ENCODE measurements at regions not wholly inside any gene's neighbourhood (a gene's known extent, or its start where the extent isn't known, plus 50 kb on each side); places are given as distances from the start of the nearest gene placed in this dataset.

DNA sequence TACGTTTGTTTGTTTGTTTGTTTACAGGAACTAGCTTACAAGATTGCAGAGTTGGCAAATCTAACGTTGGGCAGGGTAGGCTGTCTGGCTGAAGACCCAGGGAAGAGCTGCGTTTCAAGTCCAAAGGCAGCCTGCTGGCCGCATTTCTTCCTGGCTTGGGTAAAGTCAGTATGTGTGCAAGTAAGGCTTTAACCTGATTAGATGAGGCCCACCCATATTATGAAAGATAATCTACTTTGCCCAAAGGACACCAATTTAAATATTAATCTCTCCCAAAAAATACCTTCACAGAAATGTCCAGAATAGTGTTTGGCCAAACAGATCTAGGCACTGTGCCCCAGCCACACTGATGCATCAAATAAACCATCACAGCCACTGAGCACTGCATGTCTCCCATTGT, 228.9 kb upstream of the HABP2 start:
- Mint-ChIP-seq H3K9me3 (ENCODE audit: low read depth) (no peaks in the 10 kb centered on the region), H3K27ac (no peak overlapping the region), H3K4me1 (ENCODE audit: low read depth) (peaks cover 18% of the 10 kb centered on the region), H3K36me3 (ENCODE audit: insufficient read depth) (no peaks in the 10 kb centered on the region), H3K4me3 (ENCODE audit: low read depth) (no peak overlapping the region), H3K27me3 (peaks cover 7% of the 10 kb centered on the region)
- DNase-seq (ENCODE audit: low spot score, unreplicated experiment) = no peak
- TF ChIP-seq CTCF (IDR thresholded peaks at IDR 0.05; ENCODE audit: unreplicated experiment) = no peak

GRCh38 chr10:113326160-113327111, 226.4 kb upstream of the HABP2 start:
- H3K36me3 Mint-ChIP-seq (ENCODE audit: insufficient read depth) = no peaks in the 10 kb centered on the region
- peaks cover 7% of the 10 kb centered on the region for H3K27me3 Mint-ChIP-seq
- H3K4me1 Mint-ChIP-seq (ENCODE audit: low read depth) = peaks cover 18% of the 10 kb centered on the region
- no peak for DNase-seq (ENCODE audit: low spot score, unreplicated experiment)
- peak; percentile 39 for TF ChIP-seq CTCF (IDR thresholded peaks at IDR 0.05; ENCODE audit: unreplicated experiment)
- peak overlapping the region; percentile 90 for H3K27ac Mint-ChIP-seq
- no peaks in the 10 kb centered on the region for H3K9me3 Mint-ChIP-seq (ENCODE audit: low read depth)
- no peak overlapping the region for H3K4me3 Mint-ChIP-seq (ENCODE audit: low read depth)

- peaks cover 5% of the 10 kb centered on the region for H3K9me3 Mint-ChIP-seq (ENCODE audit: low read depth)
- no peak for DNase-seq (ENCODE audit: low spot score, unreplicated experiment)
- H3K4me1 Mint-ChIP-seq (ENCODE audit: low read depth) = peaks cover 18% of the 10 kb centered on the region
- peaks cover 2% of the 10 kb centered on the region for H3K36me3 Mint-ChIP-seq (ENCODE audit: insufficient read depth)
- no peak overlapping the region for H3K27ac Mint-ChIP-seq
- TF ChIP-seq CTCF (IDR thresholded peaks at IDR 0.05; ENCODE audit: unreplicated experiment) = no peak
- H3K4me3 Mint-ChIP-seq (ENCODE audit: low read depth) = no peak overlapping the region
- peaks cover 3% of the 10 kb centered on the region for H3K27me3 Mint-ChIP-seq
Measured at GRCh38 chr10:113329121-113329596, 223.7 kb upstream of the HABP2 start.

DNA sequence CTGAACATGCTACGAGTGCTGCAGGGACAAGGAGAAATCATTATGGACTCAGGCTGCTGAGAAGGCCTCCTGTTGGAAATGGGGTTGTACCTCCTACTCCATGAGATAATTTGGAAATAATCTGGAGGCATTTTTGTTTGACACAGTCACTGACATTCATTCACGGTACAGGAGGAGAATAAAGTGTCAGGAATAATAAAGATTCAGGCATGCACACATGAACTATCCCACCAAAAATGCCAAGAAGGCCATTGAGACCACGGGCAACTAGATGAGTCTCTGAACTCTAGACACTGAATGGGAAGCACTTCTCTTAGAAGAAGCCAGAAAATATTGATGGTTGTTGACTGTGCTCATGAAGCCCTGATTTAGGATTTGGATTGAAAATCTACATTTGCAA, 220.9 kb upstream of the HABP2 start:
- Mint-ChIP-seq H3K27ac (peak overlapping the region; percentile 36), H3K36me3 (ENCODE audit: insufficient read depth) (peaks cover 2% of the 10 kb centered on the region), H3K27me3 (peaks cover 3% of the 10 kb centered on the region), H3K9me3 (ENCODE audit: low read depth) (peaks cover 10% of the 10 kb centered on the region), H3K4me1 (ENCODE audit: low read depth) (peaks cover 7% of the 10 kb centered on the region), H3K4me3 (ENCODE audit: low read depth) (no peak overlapping the region)
- DNase-seq (ENCODE audit: low spot score, unreplicated experiment) = no peak
- no peak for TF ChIP-seq CTCF (IDR thresholded peaks at IDR 0.05; ENCODE audit: unreplicated experiment)

- no peak overlapping the region for H3K27ac Mint-ChIP-seq
- H3K4me1 Mint-ChIP-seq (ENCODE audit: low read depth) = peaks cover 8% of the 10 kb centered on the region
- no peak for DNase-seq (ENCODE audit: low spot score, unreplicated experiment)
- H3K36me3 Mint-ChIP-seq (ENCODE audit: insufficient read depth) = peaks cover 2% of the 10 kb centered on the region
- H3K9me3 Mint-ChIP-seq (ENCODE audit: low read depth) = peaks cover 10% of the 10 kb centered on the region
- no peak overlapping the region for H3K4me3 Mint-ChIP-seq (ENCODE audit: low read depth)
- H3K27me3 Mint-ChIP-seq = peaks cover 3% of the 10 kb centered on the region
- no peak for TF ChIP-seq CTCF (IDR thresholded peaks at IDR 0.05; ENCODE audit: unreplicated experiment)
Measured at GRCh38 chr10:113333313-113333712, 219.5 kb upstream of the HABP2 start.
